Liver (tissue), 8 donors: ENCODE measurements at regions not wholly inside any gene's neighbourhood (a gene's known extent, or its start where the extent isn't known, plus 50 kb on each side); places are given as distances from the start of the nearest gene placed in this dataset.

Experiments
- DNase-seq: peaks from one replicate; pipeline ENCODE4 v3.0.0-alpha.2; 2017; ENCODE audit warnings: low spot score
- H3K27ac ChIP-seq, 2 donors: one replicate each; pipeline ENCODE4 v1.7.0; 2013; ENCODE audit warnings: inconsistent platforms in 2 of 2, low read length in 2 of 2, control low read depth in 1 of 2, low read depth in 1 of 2, mild to moderate bottlenecking in 1 of 2
- H3K27me3 ChIP-seq, 4 donors: one replicate each; pipeline versions ENCODE4 v1.6.1 to v1.7.0; 2013; ENCODE audit warnings: low read length in 3 of 4, inconsistent platforms in 1 of 4, mild to moderate bottlenecking in 1 of 4, moderate library complexity in 1 of 4; ENCODE audit not compliant: control insufficient read depth in 4 of 4, insufficient read depth in 4 of 4
- H3K36me3 ChIP-seq, 4 donors: one replicate each; pipeline versions ENCODE4 v1.6.1 to v1.7.0; 2013; ENCODE audit warnings: low read length in 3 of 4, mild to moderate bottlenecking in 3 of 4, low read depth in 1 of 4, moderate library complexity in 1 of 4; ENCODE audit not compliant: control insufficient read depth in 4 of 4, insufficient read depth in 3 of 4
- H3K4me1 ChIP-seq, 4 donors: one replicate each; pipeline versions ENCODE4 v1.6.1 to v1.7.0; 2013; ENCODE audit warnings: low read length in 3 of 4, mild to moderate bottlenecking in 3 of 4, moderate library complexity in 1 of 4; ENCODE audit not compliant: control insufficient read depth in 4 of 4, insufficient read depth in 4 of 4
- H3K4me3 ChIP-seq, 3 donors: one replicate each; pipeline versions ENCODE4 v1.6.1 to v1.7.0; 2013; ENCODE audit warnings: low read length in 3 of 3, control low read depth in 1 of 3, low read depth in 1 of 3, mild to moderate bottlenecking in 1 of 3
- H3K9ac ChIP-seq, 2 donors: one replicate each; pipeline ENCODE4 v1.7.0; 2013; ENCODE audit warnings: low read length in 2 of 2, mild to moderate bottlenecking in 2 of 2, moderate library complexity in 2 of 2, control low read depth in 1 of 2, low read depth in 1 of 2
- H3K9me3 ChIP-seq, 4 donors: one replicate each; pipeline versions ENCODE4 v1.6.1 to v1.7.0; 2013; ENCODE audit warnings: low read length in 3 of 4; ENCODE audit not compliant: control insufficient read depth in 4 of 4
- EGR1 ChIP-seq, 2 donors: IDR thresholded peaks; 2 replicates each; pipeline ENCODE4 v1.6.1; 2016 to 2018; ENCODE audit warnings: antibody characterized with exemption in 2 of 2, low read depth in 2 of 2
- FOXA1 ChIP-seq: IDR thresholded peaks from 2 replicates; pipeline ENCODE4 v1.6.1; 2016; ENCODE audit warnings: antibody characterized with exemption
- FOXA2 ChIP-seq: IDR thresholded peaks from 2 replicates; pipeline ENCODE4 v1.6.1; 2016; ENCODE audit warnings: antibody characterized with exemption
- GABPA ChIP-seq, 2 donors: IDR thresholded peaks in 1 of 2; conservative IDR thresholded peaks in 1 of 2; 2 replicates each; pipeline ENCODE4 v1.6.1; 2016; ENCODE audit warnings: antibody characterized with exemption in 2 of 2, mild to moderate bottlenecking in 1 of 2, moderate library complexity in 1 of 2
- HNF4A ChIP-seq, 2 donors: conservative IDR thresholded peaks; 2 replicates each; pipeline ENCODE4 v1.6.1; 2016; ENCODE audit warnings: antibody characterized with exemption in 2 of 2, mild to moderate bottlenecking in 2 of 2
- HNF4G ChIP-seq: IDR thresholded peaks from 2 replicates; pipeline ENCODE4 v1.6.1; 2016; ENCODE audit warnings: antibody characterized with exemption
- JUND ChIP-seq, 2 donors: IDR thresholded peaks; 2 replicates each; pipeline ENCODE4 v1.6.1; 2016; ENCODE audit warnings: antibody characterized with exemption in 2 of 2
- NR2F2 ChIP-seq: IDR thresholded peaks from 2 replicates; pipeline ENCODE4 v1.6.1; 2016; ENCODE audit warnings: antibody characterized with exemption
- RAD21 ChIP-seq, 2 donors: IDR thresholded peaks; 2 replicates each; pipeline ENCODE4 v1.6.1; 2016; ENCODE audit warnings: antibody characterized with exemption in 2 of 2, mild to moderate bottlenecking in 2 of 2
- REST ChIP-seq: IDR thresholded peaks from 2 replicates; pipeline ENCODE4 v1.6.1; 2016; ENCODE audit warnings: antibody characterized with exemption, mild to moderate bottlenecking
- RXRA ChIP-seq, 2 donors: IDR thresholded peaks; 2 replicates each; pipeline ENCODE4 v1.6.1; 2017 to 2018; ENCODE audit warnings: antibody characterized with exemption in 2 of 2, mild to moderate bottlenecking in 1 of 2
- SP1 ChIP-seq: IDR thresholded peaks from 2 replicates; pipeline ENCODE4 v1.6.1; 2018; ENCODE audit warnings: antibody characterized with exemption, mild to moderate bottlenecking
- TAF1 ChIP-seq: conservative IDR thresholded peaks from 2 replicates; pipeline ENCODE4 v1.6.1; 2016; ENCODE audit warnings: antibody characterized with exemption, mild to moderate bottlenecking
- YY1 ChIP-seq: IDR thresholded peaks from 2 replicates; pipeline ENCODE4 v1.6.1; 2016; ENCODE audit warnings: antibody characterized with exemption, mild to moderate bottlenecking
- ZBTB33 ChIP-seq: IDR thresholded peaks from 2 replicates; pipeline ENCODE4 v1.6.1; 2016; ENCODE audit warnings: antibody characterized with exemption
- WGBS: extraction: QIAGEN DNeasy Blood & Tissue Kit; methylation state at CpG from one replicate; pipeline ENCODE4 v1.1.7; 2013; 5-methylcytosine and 5-hydroxymethylcytosine counted together
- TF ChIP-seq, protein P1 (sequence below): IDR thresholded peaks from 2 replicates; pipeline ENCODE4 v1.6.1; 2016; ENCODE audit warnings: antibody characterized with exemption
- TF ChIP-seq, protein P2 (sequence below): IDR thresholded peaks from 2 replicates; pipeline ENCODE4 v1.6.1; 2016; ENCODE audit warnings: antibody characterized with exemption
- TF ChIP-seq, protein P3 (sequence below): fragments of 150-350 bp; IDR thresholded peaks from 2 replicates; pipeline ENCODE4 v1.5.1; 2017; ENCODE audit warnings: improper control_type of control experiment, low read depth, low read length; ENCODE audit not compliant: missing input control
- donor health status: healthy.
- donor health status: healthy.
- donor health status: healthy.
- donor health status: healthy.
- donor health status: healthy.

GRCh38 chr2:67237288-67237687 is 159.8 kb upstream of the ETAA1 start:
- Histone ChIP-seq H3K4me3 (no peak overlapping the region), H3K9ac (no peak overlapping the region), H3K9me3 (no peaks in the 10 kb centered on the region), H3K4me1 (no peaks in the 10 kb centered on the region), H3K27ac (no peak overlapping the region), H3K27me3 (peaks cover 0 to 2% (median 0%) of the 10 kb centered on the region in 4 donors), H3K36me3 (no peaks in the 10 kb centered on the region)
- TF ChIP-seq, protein P1, sequence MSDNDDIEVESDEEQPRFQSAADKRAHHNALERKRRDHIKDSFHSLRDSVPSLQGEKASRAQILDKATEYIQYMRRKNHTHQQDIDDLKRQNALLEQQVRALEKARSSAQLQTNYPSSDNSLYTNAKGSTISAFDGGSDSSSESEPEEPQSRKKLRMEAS = no peak
- TF ChIP-seq NR2F2 = no peak
- 65% methylated on average over 2 of the region's 2 CpGs for WGBS
- no peak for DNase-seq

GRCh38 chr2:67240507-67240906 is 156.6 kb upstream of the ETAA1 start:
- DNase-seq = no peak
- Histone ChIP-seq H3K4me1 (no peaks in the 10 kb centered on the region), H3K27me3 (no peaks in the 10 kb centered on the region), H3K9me3 (no peaks in the 10 kb centered on the region), H3K27ac (no peak overlapping the region), H3K9ac (no peak overlapping the region), H3K4me3 (no peak overlapping the region), H3K36me3 (no peaks in the 10 kb centered on the region)
- TF ChIP-seq JUND (IDR thresholded peaks at IDR 0.05) (no peak), RXRA (IDR thresholded peaks at IDR 0.05) (no peak), FOXA1 (no peak), SP1 (no peak), HNF4G (no peak), ZBTB33 (no peak), FOXA2 (no peak), EGR1 (IDR thresholded peaks at IDR 0.05; ENCODE audit: low read depth in 2 of 2) (no peak), NR2F2 (no peak), TAF1 (no peak), RAD21 (IDR thresholded peaks at IDR 0.05) (no peak), YY1 (no peak), HNF4A (conservative IDR thresholded peaks at IDR 0.05) (no peak), GABPA (IDR thresholded peaks at IDR 0.05 in 1 of 2, conservative IDR thresholded peaks at IDR 0.05 in 1 of 2) (no peak), REST (no peak)
- TF ChIP-seq, protein P2, sequence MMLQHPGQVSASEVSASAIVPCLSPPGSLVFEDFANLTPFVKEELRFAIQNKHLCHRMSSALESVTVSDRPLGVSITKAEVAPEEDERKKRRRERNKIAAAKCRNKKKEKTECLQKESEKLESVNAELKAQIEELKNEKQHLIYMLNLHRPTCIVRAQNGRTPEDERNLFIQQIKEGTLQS = no peak
- TF ChIP-seq, protein P3, sequence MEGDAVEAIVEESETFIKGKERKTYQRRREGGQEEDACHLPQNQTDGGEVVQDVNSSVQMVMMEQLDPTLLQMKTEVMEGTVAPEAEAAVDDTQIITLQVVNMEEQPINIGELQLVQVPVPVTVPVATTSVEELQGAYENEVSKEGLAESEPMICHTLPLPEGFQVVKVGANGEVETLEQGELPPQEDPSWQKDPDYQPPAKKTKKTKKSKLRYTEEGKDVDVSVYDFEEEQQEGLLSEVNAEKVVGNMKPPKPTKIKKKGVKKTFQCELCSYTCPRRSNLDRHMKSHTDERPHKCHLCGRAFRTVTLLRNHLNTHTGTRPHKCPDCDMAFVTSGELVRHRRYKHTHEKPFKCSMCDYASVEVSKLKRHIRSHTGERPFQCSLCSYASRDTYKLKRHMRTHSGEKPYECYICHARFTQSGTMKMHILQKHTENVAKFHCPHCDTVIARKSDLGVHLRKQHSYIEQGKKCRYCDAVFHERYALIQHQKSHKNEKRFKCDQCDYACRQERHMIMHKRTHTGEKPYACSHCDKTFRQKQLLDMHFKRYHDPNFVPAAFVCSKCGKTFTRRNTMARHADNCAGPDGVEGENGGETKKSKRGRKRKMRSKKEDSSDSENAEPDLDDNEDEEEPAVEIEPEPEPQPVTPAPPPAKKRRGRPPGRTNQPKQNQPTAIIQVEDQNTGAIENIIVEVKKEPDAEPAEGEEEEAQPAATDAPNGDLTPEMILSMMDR = no peak
- TF ChIP-seq, protein P1 = no peak
- 95% methylated on average over 2 of the region's 2 CpGs for WGBS
